ENCODE measurements at regions not wholly inside any gene's neighbourhood (a gene's known extent, or its start where the extent isn't known, plus 50 kb on each side); places are given as distances from the start of the nearest gene placed in this dataset.

GRCh38 chr2:14778015-14778414 lies 145.5 kb downstream of the LRATD1 start:
- ChIA-PET POLR2A (no interaction called here), CTCF (no interaction called here)
- Histone ChIP-seq H3K27ac (ENCODE audit: low read depth in 2 of 2, low read length in 1 of 2) (no peak overlapping the region), H3K9me3 (no peaks in the 10 kb centered on the region), H3K4me3 (ENCODE audit: low read depth in 2 of 2, low read length in 1 of 2) (no peak overlapping the region), H3K9me2 (no peaks in the 10 kb centered on the region), H3K27me3 (ENCODE audit: insufficient read depth) (no peaks in the 10 kb centered on the region), H3K9ac (no peak overlapping the region), H3K4me1 (ENCODE audit: control insufficient read depth in 1 of 2, insufficient read depth in 2 of 2, low read depth in 1 of 2, low read length in 1 of 2) (no peaks in the 10 kb centered on the region), H4K20me1 (ENCODE audit: insufficient read depth) (no peaks in the 10 kb centered on the region), H3K4me2 (no peak overlapping the region), H3F3A (replicated peaks; ENCODE audit: insufficient read depth) (no peaks in the 10 kb centered on the region), H3K36me3 (replicated peaks in 1 of 2; ENCODE audit: control insufficient read depth in 1 of 2, insufficient read depth in 2 of 2, low read length in 1 of 2) (no peaks in the 10 kb centered on the region), H3K79me2 (ENCODE audit: insufficient read depth) (no peaks in the 10 kb centered on the region), H2AFZ (ENCODE audit: low read depth) (no peak overlapping the region)
- DNase-seq = no peak
- 32% methylated on average over 2 of the region's 2 CpGs for WGBS (ENCODE audit: low lambda C conversion rate)
- TF ChIP-seq GABPA (IDR thresholded peaks at IDR 0.05; ENCODE audit: low read depth) = no peak
- no peak for TF ChIP-seq SIN3A (IDR thresholded peaks at IDR 0.05; ENCODE audit: borderline replicate concordance, low read depth, low read length)

- no peak for DNase-seq
- H3F3A ChIP-seq (replicated peaks; ENCODE audit: insufficient read depth) = no peaks in the 10 kb centered on the region
- no peaks in the 10 kb centered on the region for H3K9me2 ChIP-seq
- no peak overlapping the region for H2AFZ ChIP-seq (ENCODE audit: low read depth)
- no peaks in the 10 kb centered on the region for H3K27me3 ChIP-seq (ENCODE audit: insufficient read depth)
- H3K9ac ChIP-seq = no peak overlapping the region
- WGBS (ENCODE audit: low lambda C conversion rate) = 21% methylated on average over 4 of the region's 4 CpGs
- CTCF ChIA-PET = interaction anchor here (0.6 kb wide), 1 partner anchor 61 kb away, joined by 3 read pairs; no protein-coding TSS in a partner anchor
- H3K27ac ChIP-seq (ENCODE audit: low read depth in 2 of 2, low read length in 1 of 2) = no peak overlapping the region
- H3K4me3 ChIP-seq (ENCODE audit: low read depth in 2 of 2, low read length in 1 of 2) = no peak overlapping the region
- no peaks in the 10 kb centered on the region for H3K79me2 ChIP-seq (ENCODE audit: insufficient read depth)
- no peaks in the 10 kb centered on the region for H3K4me1 ChIP-seq (ENCODE audit: control insufficient read depth in 1 of 2, insufficient read depth in 2 of 2, low read depth in 1 of 2, low read length in 1 of 2)
- TF ChIP-seq EP300 (IDR thresholded peaks at IDR 0.05; ENCODE audit: borderline replicate concordance in 1 of 2, low read depth in 1 of 2, low read length in 1 of 2) = no peak
- no peak for TF ChIP-seq TAF1 (IDR thresholded peaks at IDR 0.05; ENCODE audit: borderline replicate concordance, low read depth, low read length)
- TF ChIP-seq GABPA (IDR thresholded peaks at IDR 0.05; ENCODE audit: low read depth) = no peak
- no peak for TF ChIP-seq FOXM1 (IDR thresholded peaks at IDR 0.05; ENCODE audit: low read depth)
- no peak for TF ChIP-seq FOSL2 (IDR thresholded peaks at IDR 0.05; ENCODE audit: borderline replicate concordance, low read depth)
- no peak for TF ChIP-seq SIN3A (IDR thresholded peaks at IDR 0.05; ENCODE audit: borderline replicate concordance, low read depth, low read length)
- no peak for TF ChIP-seq RCOR1 (IDR thresholded peaks at IDR 0.05; ENCODE audit: low read length)
- TF ChIP-seq CTCF (IDR thresholded peaks at IDR 0.05) = no peak
- no peak for TF ChIP-seq MXI1 (IDR thresholded peaks at IDR 0.05; ENCODE audit: low read depth, low read length)
- no peak for TF ChIP-seq TCF12 (IDR thresholded peaks at IDR 0.05)
- TF ChIP-seq POLR2AphosphoS5 (IDR thresholded peaks at IDR 0.05; ENCODE audit: low read depth, low read length) = no peak
- no peak for TF ChIP-seq RAD21 (IDR thresholded peaks at IDR 0.05; ENCODE audit: low read length)
- no peak for TF ChIP-seq ZBTB33 (IDR thresholded peaks at IDR 0.05; ENCODE audit: borderline replicate concordance, low read depth)
- TF ChIP-seq NFIC (IDR thresholded peaks at IDR 0.05; ENCODE audit: borderline replicate concordance) = no peak
- TF ChIP-seq SMC3 (IDR thresholded peaks at IDR 0.05; ENCODE audit: low read depth, low read length) = no peak
- no peaks in the 10 kb centered on the region for H4K20me1 ChIP-seq (ENCODE audit: insufficient read depth)
- POLR2A ChIA-PET = no interaction called here
- no peaks in the 10 kb centered on the region for H3K9me3 ChIP-seq
- H3K4me2 ChIP-seq = no peak overlapping the region
- H3K36me3 ChIP-seq (replicated peaks in 1 of 2; ENCODE audit: control insufficient read depth in 1 of 2, insufficient read depth in 2 of 2, low read length in 1 of 2) = no peaks in the 10 kb centered on the region
These were observed 146.7 kb downstream of the LRATD1 start for GRCh38 chr2:14779252-14779651.

All from SK-N-SH (cell line).